Neuronal stem cell (in vitro differentiated cells): ENCODE measurements at regions not wholly inside any gene's neighbourhood (a gene's known extent, or its start where the extent isn't known, plus 50 kb on each side); places are given as distances from the start of the nearest gene placed in this dataset.
A peak's percentile ranks its signal among the peaks of the same experiment; 100 is the strongest.

Experiments
- DNase-seq: peaks from one replicate; pipeline ENCODE4 v3.0.0-alpha.2; 2013; ENCODE audit warnings: low spot score
- H2AFZ ChIP-seq: one replicate; pipeline ENCODE4 v1.6.1; 2013; ENCODE audit warnings: mild to moderate bottlenecking, low read length, inconsistent platforms
- H2AK5ac ChIP-seq: 2 replicates; pipeline ENCODE4 v1.6.1; 2013; ENCODE audit warnings: low read depth, mild to moderate bottlenecking, inconsistent platforms, low read length, moderate library complexity, mixed read lengths
- H2BK120ac ChIP-seq: 2 replicates; pipeline ENCODE4 v1.6.1; 2013; ENCODE audit warnings: low read depth, mild to moderate bottlenecking, inconsistent platforms, low read length, moderate library complexity, mixed read lengths
- H2BK12ac ChIP-seq: one replicate; pipeline ENCODE4 v1.6.1; 2013; ENCODE audit warnings: low read length, inconsistent platforms
- H2BK15ac ChIP-seq: 2 replicates; pipeline ENCODE4 v1.6.1; 2013; ENCODE audit warnings: mild to moderate bottlenecking, low read length, inconsistent platforms, mixed read lengths
- H2BK5ac ChIP-seq: one replicate; pipeline ENCODE4 v1.6.1; 2013; ENCODE audit warnings: inconsistent platforms, mild to moderate bottlenecking, low read length, moderate library complexity
- H3K14ac ChIP-seq: one replicate; pipeline ENCODE4 v1.6.1; 2013; ENCODE audit warnings: low read length, inconsistent platforms
- H3K18ac ChIP-seq: 2 replicates; pipeline ENCODE4 v1.6.1; 2013; ENCODE audit warnings: low read length, inconsistent platforms
- H3K23ac ChIP-seq: 2 replicates; pipeline ENCODE4 v1.6.1; 2013; ENCODE audit warnings: low read depth, mild to moderate bottlenecking, mixed read lengths, low read length, inconsistent platforms; ENCODE audit not compliant: poor library complexity
- H3K27ac ChIP-seq: replicated peaks from 3 replicates; pipeline ENCODE4 v1.5.1; 2013; ENCODE audit warnings: low read length, inconsistent platforms
- H3K27me3 ChIP-seq, 3 experiments: 2 replicates each; pipeline ENCODE4 v1.6.1; 2013; ENCODE audit warnings: low read length in 3 of 3, mild to moderate bottlenecking in 2 of 3, inconsistent platforms in 1 of 3, low read depth in 1 of 3, mixed read lengths in 1 of 3, moderate library complexity in 1 of 3; ENCODE audit not compliant: control insufficient read depth in 3 of 3, insufficient read depth in 3 of 3
- H3K36me3 ChIP-seq, 2 donors: replicated peaks in 1 of 2; 2 replicates each; pipeline ENCODE4 v1.6.1; 2013; ENCODE audit warnings: low read length in 2 of 2; ENCODE audit not compliant: control insufficient read depth in 2 of 2, insufficient read depth in 2 of 2
- H3K4ac ChIP-seq: 2 replicates; pipeline ENCODE4 v1.6.1; 2013; ENCODE audit warnings: inconsistent platforms, mild to moderate bottlenecking, low read length, moderate library complexity
- H3K4me1 ChIP-seq, 2 donors: 1 replicate in 1 of 2; 2 replicates in 1 of 2; pipeline ENCODE4 v1.6.1; 2013; ENCODE audit warnings: low read length in 2 of 2, low read depth in 1 of 2; ENCODE audit not compliant: control insufficient read depth in 2 of 2, insufficient read depth in 1 of 2
- H3K4me2 ChIP-seq: one replicate; pipeline ENCODE4 v1.6.1; 2013; ENCODE audit warnings: mild to moderate bottlenecking, low read length, inconsistent platforms; ENCODE audit not compliant: insufficient read depth, poor library complexity, severe bottlenecking
- H3K4me3 ChIP-seq, 2 donors: 2 replicates each; pipeline ENCODE4 v1.5.1; 2013; ENCODE audit warnings: low read length in 2 of 2, mild to moderate bottlenecking in 2 of 2, inconsistent platforms in 1 of 2, moderate library complexity in 1 of 2
- H3K79me1 ChIP-seq: one replicate; pipeline ENCODE4 v1.6.1; 2013; ENCODE audit warnings: low read depth, mild to moderate bottlenecking, inconsistent platforms, low read length, moderate library complexity
- H3K9ac ChIP-seq: one replicate; pipeline ENCODE4 v1.6.1; 2013; ENCODE audit warnings: mild to moderate bottlenecking, low read depth, low read length, inconsistent platforms; ENCODE audit not compliant: poor library complexity
- H3K9me3 ChIP-seq, 2 donors: replicated peaks in 1 of 2; 2 replicates each; pipeline versions ENCODE3 to v1.6.1; 2013; ENCODE audit warnings: low read length in 2 of 2, mild to moderate bottlenecking in 2 of 2, inconsistent platforms in 1 of 2, low read depth in 1 of 2, mixed read lengths in 1 of 2, moderate library complexity in 1 of 2; ENCODE audit not compliant: control insufficient read depth in 2 of 2, insufficient read depth in 1 of 2
- H4K8ac ChIP-seq: one replicate; pipeline ENCODE4 v1.6.1; 2013; ENCODE audit warnings: low read depth, mild to moderate bottlenecking, inconsistent platforms, low read length, moderate library complexity
- H4K91ac ChIP-seq: one replicate; pipeline ENCODE4 v1.6.1; 2013; ENCODE audit warnings: low read length, low read depth, mild to moderate bottlenecking, inconsistent platforms; ENCODE audit not compliant: poor library complexity
- WGBS, 2 donors: extraction: QIAGEN DNeasy Blood & Tissue Kit; methylation state at CpG; one replicate each; pipeline ENCODE4 v1.1.7; 2013; ENCODE audit warnings: missing lambda C conversion rate in 2 of 2, mixed read lengths in 1 of 2; ENCODE audit not compliant: insufficient read length in 2 of 2, insufficient replicate concordance in 1 of 2; ENCODE audit errors: extremely low coverage in 2 of 2; 5-methylcytosine and 5-hydroxymethylcytosine counted together

DNA sequence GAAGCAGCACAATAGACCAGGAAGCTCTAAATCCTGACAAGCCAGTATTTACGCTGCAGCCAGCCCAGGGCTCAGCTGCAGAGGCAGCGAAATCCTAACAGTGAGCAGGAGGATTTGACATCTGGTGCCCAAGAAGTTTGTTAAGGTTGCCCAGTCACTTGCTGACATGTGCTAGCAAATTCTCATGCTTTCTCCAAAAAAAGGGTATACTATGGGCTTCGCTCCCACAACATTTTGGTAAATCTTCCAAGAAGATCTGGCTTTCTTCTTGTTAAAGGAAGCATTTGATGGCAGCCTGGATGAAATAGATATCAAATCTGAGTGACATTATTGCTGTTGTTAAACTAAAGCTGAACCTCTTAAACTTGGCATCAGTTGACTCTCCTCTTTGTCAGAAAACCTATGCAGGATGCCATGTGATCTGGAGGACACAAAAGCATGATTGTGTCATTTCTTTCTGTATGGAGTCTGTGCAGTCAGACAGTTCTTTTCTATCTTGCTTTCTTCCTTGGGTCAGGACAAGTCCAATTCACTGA is 949.7 kb upstream of the RBFOX1 start:
- no peaks in the 10 kb centered on the region for H3K36me3 ChIP-seq
- no peak overlapping the region for H3K14ac ChIP-seq
- H2AK5ac ChIP-seq, result no peak overlapping the region
- H2BK120ac ChIP-seq, result no peak overlapping the region
- H3K9ac ChIP-seq, result no peak overlapping the region
- no peak overlapping the region for H2BK5ac ChIP-seq
- DNase-seq, result no peak
- WGBS, 2 donors, result no CpG with 5 or more reads among the region's 3 CpGs
- no peak overlapping the region for H3K23ac ChIP-seq
- H2BK15ac ChIP-seq, result no peak overlapping the region
- no peak overlapping the region for H3K27ac ChIP-seq
- no peak overlapping the region for H3K18ac ChIP-seq
- H3K4ac ChIP-seq, result no peak overlapping the region
- no peaks in the 10 kb centered on the region for H3K27me3 ChIP-seq
- H4K8ac ChIP-seq, result no peak overlapping the region
- H3K79me1 ChIP-seq, result no peaks in the 10 kb centered on the region
- H4K91ac ChIP-seq, result no peak overlapping the region
- no peak overlapping the region for H2BK12ac ChIP-seq
- no peaks in the 10 kb centered on the region for H3K9me3 ChIP-seq
- H3K4me2 ChIP-seq, result no peak overlapping the region
- no peaks in the 10 kb centered on the region for H3K4me1 ChIP-seq
- H3K4me3 ChIP-seq, result no peak overlapping the region
- H2AFZ ChIP-seq, result no peak overlapping the region

DNA sequence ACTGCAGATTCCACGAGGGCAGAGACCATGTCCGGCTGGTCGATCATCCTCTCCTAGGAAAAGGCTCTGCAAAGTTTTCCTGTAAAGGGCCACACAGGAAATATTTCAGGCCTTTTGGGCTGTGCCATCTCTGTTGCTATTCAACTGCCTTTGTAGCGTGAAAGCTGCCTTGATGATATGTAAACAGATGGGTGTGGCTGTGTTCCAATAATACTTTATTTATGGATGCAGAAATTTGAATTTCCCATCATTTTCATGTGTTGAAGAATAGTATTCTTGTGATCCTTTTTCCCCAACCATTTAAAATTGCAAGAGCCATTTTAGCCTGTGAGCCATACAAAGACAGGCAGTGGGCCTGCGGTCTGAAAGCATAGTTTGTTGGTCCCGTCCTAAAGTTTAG is 950.7 kb upstream of the RBFOX1 start:
- no peak for DNase-seq
- H3K4me1 ChIP-seq, result no peaks in the 10 kb centered on the region
- no peak overlapping the region for H3K18ac ChIP-seq
- H3K9me3 ChIP-seq, result no peaks in the 10 kb centered on the region
- no peak overlapping the region for H2BK12ac ChIP-seq
- H3K9ac ChIP-seq, result no peak overlapping the region
- no peak overlapping the region for H3K14ac ChIP-seq
- no peak overlapping the region for H4K8ac ChIP-seq
- no peak overlapping the region for H2BK15ac ChIP-seq
- no peak overlapping the region for H3K4ac ChIP-seq
- no CpG with 5 or more reads among the region's 6 CpGs for WGBS, 2 donors
- H3K36me3 ChIP-seq, result no peaks in the 10 kb centered on the region
- H2AFZ ChIP-seq, result no peak overlapping the region
- no peak overlapping the region for H3K23ac ChIP-seq
- H3K79me1 ChIP-seq, result no peaks in the 10 kb centered on the region
- no peak overlapping the region for H3K4me2 ChIP-seq
- H2AK5ac ChIP-seq, result no peak overlapping the region
- no peaks in the 10 kb centered on the region for H3K27me3 ChIP-seq
- H3K27ac ChIP-seq, result no peak overlapping the region
- no peak overlapping the region for H2BK120ac ChIP-seq
- no peak overlapping the region for H2BK5ac ChIP-seq
- no peak overlapping the region for H3K4me3 ChIP-seq
- no peak overlapping the region for H4K91ac ChIP-seq

DNA sequence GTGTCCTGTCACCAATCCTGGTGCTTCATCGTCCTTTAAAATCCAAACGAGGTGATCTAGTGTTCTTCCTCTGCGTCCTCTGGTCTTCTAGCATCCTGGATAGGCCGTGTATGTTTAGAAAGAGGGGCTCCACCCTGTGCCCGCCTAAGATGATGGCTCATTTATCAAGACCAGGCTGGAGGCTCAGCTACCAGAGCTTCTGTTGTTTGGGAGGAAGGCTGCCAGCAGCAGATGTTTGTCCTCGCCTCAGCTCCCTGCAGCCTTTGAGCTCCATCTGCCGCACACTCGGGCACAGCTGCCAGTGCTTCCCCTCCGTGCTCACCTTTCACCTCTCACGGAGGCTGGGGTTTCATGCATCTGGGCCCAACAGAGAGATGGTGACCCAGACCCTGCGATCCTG is 954.7 kb upstream of the RBFOX1 start:
- no peak overlapping the region for H3K4me2 ChIP-seq
- H3K36me3 ChIP-seq, result no peaks in the 10 kb centered on the region
- no peak overlapping the region for H2BK5ac ChIP-seq
- no CpG with 5 or more reads among the region's 11 CpGs for WGBS, 2 donors
- no peaks in the 10 kb centered on the region for H3K79me1 ChIP-seq
- peak overlapping the region; percentile 31 for H2BK15ac ChIP-seq
- H3K4ac ChIP-seq, result peak overlapping the region; percentile 24
- no peak overlapping the region for H2AFZ ChIP-seq
- no peaks in the 10 kb centered on the region for H3K9me3 ChIP-seq
- no peak overlapping the region for H3K23ac ChIP-seq
- H2BK120ac ChIP-seq, result peak overlapping the region; percentile 27
- peaks cover 0 to 12% of the 10 kb centered on the region in 2 donors for H3K4me1 ChIP-seq
- H3K14ac ChIP-seq, result peak overlapping the region; percentile 21
- H3K18ac ChIP-seq, result peak overlapping the region; percentile 78
- H2AK5ac ChIP-seq, result peak overlapping the region; percentile 25
- H3K27ac ChIP-seq, result no peak overlapping the region
- peak overlapping the region; percentile 45 for H3K9ac ChIP-seq
- no peak overlapping the region for H4K8ac ChIP-seq
- H3K4me3 ChIP-seq, result no peak overlapping the region
- peak overlapping the region; percentile 49 for H2BK12ac ChIP-seq
- no peaks in the 10 kb centered on the region for H3K27me3 ChIP-seq
- H4K91ac ChIP-seq, result no peak overlapping the region
- DNase-seq, result no peak

DNA sequence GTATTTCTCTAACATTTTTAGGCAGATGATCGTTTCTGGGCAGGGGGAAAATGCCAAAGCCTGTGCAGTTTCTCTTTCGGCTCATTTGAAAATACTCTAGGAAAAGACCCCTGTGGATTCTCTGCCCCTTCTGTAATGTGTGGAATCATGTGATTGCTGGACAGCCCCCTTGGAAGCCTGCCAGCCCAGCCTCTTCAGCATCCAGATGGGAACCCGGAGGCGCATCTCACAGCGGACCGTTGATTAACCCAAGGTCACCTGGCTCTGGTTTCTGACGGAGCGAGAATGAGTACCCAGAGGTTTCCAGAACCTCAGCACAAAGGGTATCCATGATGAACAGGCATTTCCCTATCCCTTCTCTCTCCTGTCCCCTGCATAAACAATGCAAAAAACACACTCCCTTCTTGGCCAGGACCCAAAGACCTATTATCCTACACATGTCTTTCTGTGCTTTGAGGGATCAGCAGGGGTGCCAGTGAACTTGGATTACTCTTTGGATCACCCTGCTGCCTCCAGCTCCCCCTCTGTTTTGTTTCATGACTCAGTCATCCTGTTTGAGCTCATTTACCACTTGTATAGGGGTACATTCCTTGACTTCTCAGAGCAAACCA is 957.1 kb upstream of the RBFOX1 start:
- Histone ChIP-seq H4K91ac (no peak overlapping the region), H2AFZ (no peak overlapping the region), H2BK15ac (peak overlapping the region; percentile 24), H2AK5ac (peak overlapping the region; percentile 35), H3K23ac (no peak overlapping the region), H4K8ac (no peak overlapping the region), H2BK120ac (no peak overlapping the region), H3K4me1 (peaks cover 0 to 12% of the 10 kb centered on the region in 2 donors), H3K18ac (peak overlapping the region; percentile 69), H2BK5ac (no peak overlapping the region), H3K27me3 (no peaks in the 10 kb centered on the region), H3K4ac (no peak overlapping the region), H3K9me3 (no peaks in the 10 kb centered on the region), H3K14ac (no peak overlapping the region), H3K9ac (no peak overlapping the region), H2BK12ac (no peak overlapping the region), H3K4me3 (no peak overlapping the region), H3K79me1 (no peaks in the 10 kb centered on the region), H3K4me2 (no peak overlapping the region), H3K27ac (no peak overlapping the region), H3K36me3 (no peaks in the 10 kb centered on the region)
- no peak for DNase-seq
- no CpG with 5 or more reads among the region's 8 CpGs for WGBS, 2 donors
